ENCODE measurements at regions not wholly inside any gene's neighbourhood (a gene's known extent, or its start where the extent isn't known, plus 50 kb on each side); places are given as distances from the start of the nearest gene placed in this dataset.

DNA sequence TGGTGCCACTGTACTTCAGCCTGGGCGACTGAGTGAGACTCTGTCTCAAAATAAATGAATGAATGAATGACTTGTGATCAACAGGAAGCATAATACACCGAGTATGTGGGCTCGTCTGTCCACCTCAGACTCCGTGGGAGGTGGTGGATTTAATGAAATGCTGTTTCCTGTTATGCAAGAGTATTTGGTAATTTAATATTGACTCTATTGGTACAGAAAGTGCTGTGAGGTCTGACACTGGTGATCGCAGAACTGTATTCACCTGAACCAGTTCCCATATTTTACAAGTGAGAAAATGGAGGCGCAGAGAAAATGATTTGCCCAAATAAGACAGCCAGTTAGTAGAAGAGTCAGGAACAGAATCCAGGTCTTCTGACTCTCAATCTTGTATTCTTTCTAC is 423.3 kb downstream of the RAPGEF2 start:
- no peaks in the 10 kb centered on the region for H3K36me3 ChIP-seq (ENCODE audit: control insufficient read depth in 2 of 2, insufficient read depth in 2 of 2, low read length in 2 of 2)
- no peaks in the 10 kb centered on the region for H3K9me3 ChIP-seq (ENCODE audit: control insufficient read depth in 2 of 2, low read length in 2 of 2)
- H3K4me3 ChIP-seq (ENCODE audit: low read length in 2 of 2), result no peak overlapping the region
- no peaks in the 10 kb centered on the region for H3K27me3 ChIP-seq (ENCODE audit: control insufficient read depth in 1 of 2, insufficient read depth in 2 of 2, low read length in 2 of 2)
- H3K27ac ChIP-seq (ENCODE audit: low read length), result no peak overlapping the region
- H3K9ac ChIP-seq (ENCODE audit: low read length in 2 of 2), result no peak overlapping the region
- H3K4me1 ChIP-seq (ENCODE audit: control insufficient read depth, insufficient read depth, low read length), result no peaks in the 10 kb centered on the region

DNA sequence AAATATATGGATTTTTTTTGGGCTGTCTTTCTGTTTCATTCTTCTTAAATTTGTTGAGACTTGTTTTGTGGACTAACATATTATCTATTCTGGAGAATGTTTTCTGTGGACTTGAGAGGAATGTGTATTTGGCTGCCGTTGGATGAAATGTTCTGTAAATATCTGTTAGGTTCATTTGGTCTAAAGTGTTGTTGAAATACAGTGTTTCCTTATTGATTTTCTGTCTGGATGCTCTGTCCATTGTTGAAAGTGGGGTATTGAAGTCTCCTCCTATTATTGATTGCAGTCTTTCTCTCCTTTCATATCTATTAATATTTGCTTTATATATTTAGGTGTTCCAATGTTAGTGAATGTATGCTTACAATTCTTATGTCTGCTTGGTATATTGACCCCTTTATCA is 431.8 kb downstream of the RAPGEF2 start:
- Histone ChIP-seq H3K4me3 (ENCODE audit: low read length in 2 of 2) (no peak overlapping the region), H3K27ac (ENCODE audit: low read length) (no peak overlapping the region), H3K9me3 (ENCODE audit: control insufficient read depth in 2 of 2, low read length in 2 of 2) (peaks cover 0 to 3% of the 10 kb centered on the region in 2 donors), H3K36me3 (ENCODE audit: control insufficient read depth in 2 of 2, insufficient read depth in 2 of 2, low read length in 2 of 2) (no peaks in the 10 kb centered on the region), H3K9ac (ENCODE audit: low read length in 2 of 2) (no peak overlapping the region), H3K4me1 (ENCODE audit: control insufficient read depth, insufficient read depth, low read length) (no peaks in the 10 kb centered on the region), H3K27me3 (ENCODE audit: control insufficient read depth in 1 of 2, insufficient read depth in 2 of 2, low read length in 2 of 2) (no peaks in the 10 kb centered on the region)

DNA sequence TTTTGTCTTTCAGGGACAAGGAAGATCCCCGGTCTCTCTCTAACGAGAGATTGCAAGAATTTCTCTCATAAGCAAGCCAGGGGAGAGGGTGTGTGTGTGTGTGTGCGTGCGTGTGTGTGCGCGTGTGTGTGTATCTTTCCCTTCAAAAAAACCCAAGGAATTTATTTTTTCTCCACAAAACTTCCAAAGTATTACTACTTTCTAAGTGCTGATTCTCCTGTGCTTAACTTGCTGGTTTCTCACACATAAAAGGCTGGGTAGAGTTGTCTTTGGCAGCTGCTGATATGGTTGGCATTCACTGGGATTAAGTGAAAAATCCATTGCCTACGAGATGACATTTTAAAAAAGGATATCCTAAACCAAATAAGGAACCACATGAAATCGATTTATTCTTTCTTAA is 435.7 kb downstream of the RAPGEF2 start:
- Histone ChIP-seq H3K4me1 (ENCODE audit: control insufficient read depth, insufficient read depth, low read length) (no peaks in the 10 kb centered on the region), H3K27ac (ENCODE audit: low read length) (no peak overlapping the region), H3K27me3 (ENCODE audit: control insufficient read depth in 1 of 2, insufficient read depth in 2 of 2, low read length in 2 of 2) (no peaks in the 10 kb centered on the region), H3K36me3 (ENCODE audit: control insufficient read depth in 2 of 2, insufficient read depth in 2 of 2, low read length in 2 of 2) (no peaks in the 10 kb centered on the region), H3K9ac (ENCODE audit: low read length in 2 of 2) (no peak overlapping the region), H3K9me3 (ENCODE audit: control insufficient read depth in 2 of 2, low read length in 2 of 2) (peaks cover 0 to 3% of the 10 kb centered on the region in 2 donors), H3K4me3 (ENCODE audit: low read length in 2 of 2) (no peak overlapping the region)

DNA sequence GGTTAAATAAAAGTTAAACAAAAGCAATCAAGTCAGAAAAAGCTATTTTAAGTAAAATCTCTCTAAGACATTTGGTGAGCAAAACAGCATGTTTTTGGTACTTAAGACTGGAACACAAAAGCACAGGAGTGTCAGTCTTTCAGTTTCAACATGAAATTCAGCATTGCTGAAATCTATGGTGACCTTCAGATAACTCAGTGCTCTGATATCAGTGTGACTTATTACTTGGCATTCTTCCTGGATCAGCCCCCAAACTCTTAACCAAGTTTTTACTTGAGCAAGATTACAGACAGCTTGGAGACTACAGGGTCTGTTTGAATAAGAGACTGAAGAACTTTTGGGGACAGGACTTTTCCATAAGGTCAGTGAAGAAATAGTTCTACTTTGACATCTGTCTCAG is 437.2 kb downstream of the RAPGEF2 start:
- Histone ChIP-seq H3K27ac (ENCODE audit: low read length) (no peak overlapping the region), H3K4me1 (ENCODE audit: control insufficient read depth, insufficient read depth, low read length) (no peaks in the 10 kb centered on the region), H3K9ac (ENCODE audit: low read length in 2 of 2) (no peak overlapping the region), H3K9me3 (ENCODE audit: control insufficient read depth in 2 of 2, low read length in 2 of 2) (peaks cover 0 to 3% of the 10 kb centered on the region in 2 donors), H3K36me3 (ENCODE audit: control insufficient read depth in 2 of 2, insufficient read depth in 2 of 2, low read length in 2 of 2) (no peaks in the 10 kb centered on the region), H3K27me3 (ENCODE audit: control insufficient read depth in 1 of 2, insufficient read depth in 2 of 2, low read length in 2 of 2) (no peaks in the 10 kb centered on the region), H3K4me3 (ENCODE audit: low read length in 2 of 2) (no peak overlapping the region)

DNA sequence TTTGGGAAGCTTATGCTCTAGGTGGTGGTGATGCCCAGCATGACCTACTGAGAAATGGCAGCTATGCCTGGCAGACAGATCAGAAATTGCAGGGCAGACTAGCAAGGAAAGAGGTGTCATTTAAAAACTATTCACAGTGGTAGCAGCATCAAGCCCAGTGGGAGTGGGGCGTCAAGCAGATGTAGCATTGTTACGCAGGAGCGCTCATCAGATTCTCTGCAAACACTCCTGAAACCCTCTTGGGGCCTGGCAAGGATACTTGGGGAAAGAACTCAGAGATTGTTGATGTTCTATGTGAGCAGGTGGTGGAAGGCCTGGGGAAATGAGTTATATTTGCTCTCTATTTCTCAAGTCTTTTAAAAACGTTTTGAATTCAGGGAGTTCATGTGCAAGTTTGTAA is 437.6 kb downstream of the RAPGEF2 start:
- no peak overlapping the region for H3K27ac ChIP-seq (ENCODE audit: low read length)
- H3K4me1 ChIP-seq (ENCODE audit: control insufficient read depth, insufficient read depth, low read length), result no peaks in the 10 kb centered on the region
- no peaks in the 10 kb centered on the region for H3K27me3 ChIP-seq (ENCODE audit: control insufficient read depth in 1 of 2, insufficient read depth in 2 of 2, low read length in 2 of 2)
- H3K9ac ChIP-seq (ENCODE audit: low read length in 2 of 2), result no peak overlapping the region
- H3K36me3 ChIP-seq (ENCODE audit: control insufficient read depth in 2 of 2, insufficient read depth in 2 of 2, low read length in 2 of 2), result no peaks in the 10 kb centered on the region
- H3K9me3 ChIP-seq (ENCODE audit: control insufficient read depth in 2 of 2, low read length in 2 of 2), result peaks cover 0 to 3% of the 10 kb centered on the region in 2 donors
- no peak overlapping the region for H3K4me3 ChIP-seq (ENCODE audit: low read length in 2 of 2)

DNA sequence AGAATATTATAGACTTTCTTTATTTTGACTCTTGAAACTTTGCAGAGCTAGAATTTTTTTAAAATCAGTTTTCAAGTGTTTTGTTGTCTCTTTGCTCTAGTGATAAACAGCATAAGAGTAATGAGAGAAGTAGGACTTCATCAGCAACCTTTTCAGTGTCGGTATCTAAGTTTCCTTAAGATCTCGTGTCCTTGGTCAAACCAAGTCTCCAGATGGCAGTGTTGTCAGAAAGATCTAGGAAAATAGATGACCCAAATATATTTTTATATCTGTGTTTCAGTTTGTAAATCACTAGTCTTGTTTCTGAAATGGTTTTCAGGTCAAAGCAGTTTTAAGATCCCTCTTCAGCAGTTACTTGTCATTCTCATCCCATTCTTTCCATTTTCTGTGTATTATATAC is 438.3 kb downstream of the RAPGEF2 start:
- Histone ChIP-seq H3K4me3 (ENCODE audit: low read length in 2 of 2) (no peak overlapping the region), H3K36me3 (ENCODE audit: control insufficient read depth in 2 of 2, insufficient read depth in 2 of 2, low read length in 2 of 2) (no peaks in the 10 kb centered on the region), H3K9ac (ENCODE audit: low read length in 2 of 2) (no peak overlapping the region), H3K4me1 (ENCODE audit: control insufficient read depth, insufficient read depth, low read length) (no peaks in the 10 kb centered on the region), H3K27ac (ENCODE audit: low read length) (no peak overlapping the region), H3K27me3 (ENCODE audit: control insufficient read depth in 1 of 2, insufficient read depth in 2 of 2, low read length in 2 of 2) (no peaks in the 10 kb centered on the region), H3K9me3 (ENCODE audit: control insufficient read depth in 2 of 2, low read length in 2 of 2) (no peaks in the 10 kb centered on the region)

DNA sequence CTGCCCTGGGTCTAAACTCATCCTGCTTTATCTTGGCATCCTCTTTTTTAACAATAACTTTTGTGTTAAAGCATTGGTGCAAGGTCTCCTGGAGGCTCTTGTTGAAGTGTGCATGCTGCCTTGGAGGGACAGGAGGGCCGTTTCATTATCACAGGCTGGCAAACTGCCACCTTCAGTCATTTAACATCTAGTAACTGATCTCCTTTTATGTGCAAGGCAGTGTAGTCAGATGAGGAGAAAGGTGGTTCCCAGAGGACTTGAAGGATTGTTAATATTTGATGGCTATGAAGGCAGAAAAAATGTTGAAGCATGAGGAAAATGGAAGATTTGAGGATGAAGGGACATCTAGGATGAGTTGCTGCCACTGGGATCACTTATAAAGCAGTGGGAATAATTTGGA is 439.4 kb downstream of the RAPGEF2 start:
- no peaks in the 10 kb centered on the region for H3K4me1 ChIP-seq (ENCODE audit: control insufficient read depth, insufficient read depth, low read length)
- no peak overlapping the region for H3K27ac ChIP-seq (ENCODE audit: low read length)
- H3K4me3 ChIP-seq (ENCODE audit: low read length in 2 of 2), result no peak overlapping the region
- no peak overlapping the region for H3K9ac ChIP-seq (ENCODE audit: low read length in 2 of 2)
- no peaks in the 10 kb centered on the region for H3K27me3 ChIP-seq (ENCODE audit: control insufficient read depth in 1 of 2, insufficient read depth in 2 of 2, low read length in 2 of 2)
- no peaks in the 10 kb centered on the region for H3K36me3 ChIP-seq (ENCODE audit: control insufficient read depth in 2 of 2, insufficient read depth in 2 of 2, low read length in 2 of 2)
- H3K9me3 ChIP-seq (ENCODE audit: control insufficient read depth in 2 of 2, low read length in 2 of 2), result no peaks in the 10 kb centered on the region

DNA sequence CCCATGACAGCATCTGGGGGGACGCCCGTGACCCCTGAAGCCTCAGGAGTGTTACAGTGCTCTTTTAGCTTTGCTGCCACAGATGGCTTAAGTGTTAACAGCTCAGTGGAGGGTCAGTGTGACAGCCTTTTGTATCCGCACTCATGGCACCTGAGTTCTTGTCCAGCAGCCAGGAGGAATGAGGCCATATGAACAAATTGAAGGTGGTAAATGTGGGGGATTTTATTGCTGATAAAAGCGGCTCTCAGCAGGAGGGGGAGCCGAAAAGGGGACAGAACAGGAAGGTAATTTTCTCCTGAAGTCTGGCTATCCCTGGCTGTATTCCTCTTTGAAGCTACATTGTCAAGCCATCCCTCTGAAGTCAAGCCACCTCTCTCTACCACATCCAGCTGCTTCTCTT is 441.0 kb downstream of the RAPGEF2 start:
- H3K9me3 ChIP-seq (ENCODE audit: control insufficient read depth in 2 of 2, low read length in 2 of 2), result no peaks in the 10 kb centered on the region
- H3K27ac ChIP-seq (ENCODE audit: low read length), result no peak overlapping the region
- no peak overlapping the region for H3K4me3 ChIP-seq (ENCODE audit: low read length in 2 of 2)
- no peaks in the 10 kb centered on the region for H3K36me3 ChIP-seq (ENCODE audit: control insufficient read depth in 2 of 2, insufficient read depth in 2 of 2, low read length in 2 of 2)
- no peak overlapping the region for H3K9ac ChIP-seq (ENCODE audit: low read length in 2 of 2)
- no peaks in the 10 kb centered on the region for H3K27me3 ChIP-seq (ENCODE audit: control insufficient read depth in 1 of 2, insufficient read depth in 2 of 2, low read length in 2 of 2)
- no peaks in the 10 kb centered on the region for H3K4me1 ChIP-seq (ENCODE audit: control insufficient read depth, insufficient read depth, low read length)

DNA sequence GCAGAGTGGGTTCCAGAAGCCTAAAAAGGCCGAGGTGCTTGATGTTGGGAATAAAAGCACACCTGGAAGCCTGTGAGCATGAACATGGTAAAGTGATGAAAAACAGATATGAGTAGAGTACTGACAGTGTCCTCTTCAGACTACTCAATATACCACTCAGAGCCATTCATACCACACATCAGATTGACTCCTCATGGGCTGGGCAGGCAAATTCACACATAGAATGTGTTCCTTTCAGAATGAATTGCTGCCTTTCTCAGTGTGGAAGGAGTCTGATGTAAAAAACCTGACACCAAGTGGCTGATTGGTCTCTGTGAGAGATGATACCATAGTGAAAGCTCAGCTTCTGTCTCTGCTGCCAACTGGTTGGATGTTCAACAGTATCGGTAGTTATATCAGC is 442.7 kb downstream of the RAPGEF2 start:
- no peak overlapping the region for H3K27ac ChIP-seq (ENCODE audit: low read length)
- H3K9ac ChIP-seq (ENCODE audit: low read length in 2 of 2), result no peak overlapping the region
- no peaks in the 10 kb centered on the region for H3K36me3 ChIP-seq (ENCODE audit: control insufficient read depth in 2 of 2, insufficient read depth in 2 of 2, low read length in 2 of 2)
- H3K27me3 ChIP-seq (ENCODE audit: control insufficient read depth in 1 of 2, insufficient read depth in 2 of 2, low read length in 2 of 2), result no peaks in the 10 kb centered on the region
- no peaks in the 10 kb centered on the region for H3K4me1 ChIP-seq (ENCODE audit: control insufficient read depth, insufficient read depth, low read length)
- no peak overlapping the region for H3K4me3 ChIP-seq (ENCODE audit: low read length in 2 of 2)
- no peaks in the 10 kb centered on the region for H3K9me3 ChIP-seq (ENCODE audit: control insufficient read depth in 2 of 2, low read length in 2 of 2)

DNA sequence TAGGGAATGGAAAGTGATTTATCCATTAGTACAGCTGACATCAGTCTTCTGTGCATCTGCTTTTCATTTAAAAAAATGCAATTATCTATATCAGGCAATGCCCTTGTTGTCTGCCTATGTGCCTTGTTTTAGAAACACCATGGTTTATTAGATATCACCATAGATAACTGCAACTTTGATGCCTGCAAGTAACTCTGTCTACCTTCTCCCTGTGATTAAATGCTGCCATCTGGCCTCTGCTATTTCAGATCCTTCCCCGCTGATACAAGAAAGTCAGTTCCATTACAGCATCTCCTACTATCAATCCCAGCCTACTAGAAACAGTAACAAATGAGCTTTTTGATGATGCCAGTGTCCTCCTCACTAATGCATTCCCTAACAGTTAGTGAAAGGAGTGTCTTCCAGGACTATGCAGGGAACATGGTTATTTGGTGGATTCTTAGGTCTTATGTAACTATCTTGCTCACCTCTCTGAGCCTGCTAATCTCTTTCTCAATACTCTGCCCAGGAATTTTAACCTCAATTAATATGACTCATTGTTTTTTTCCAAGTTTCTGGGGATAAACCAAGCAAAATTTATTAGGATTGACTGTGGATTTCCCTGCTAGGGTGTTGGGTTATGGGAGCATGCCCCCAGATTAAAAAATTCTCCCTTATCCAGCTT is 444.9 kb downstream of the RAPGEF2 start:
- Histone ChIP-seq H3K4me1 (ENCODE audit: control insufficient read depth, insufficient read depth, low read length) (no peaks in the 10 kb centered on the region), H3K9ac (ENCODE audit: low read length in 2 of 2) (no peak overlapping the region), H3K4me3 (ENCODE audit: low read length in 2 of 2) (no peak overlapping the region), H3K27ac (ENCODE audit: low read length) (no peak overlapping the region), H3K36me3 (ENCODE audit: control insufficient read depth in 2 of 2, insufficient read depth in 2 of 2, low read length in 2 of 2) (no peaks in the 10 kb centered on the region), H3K9me3 (ENCODE audit: control insufficient read depth in 2 of 2, low read length in 2 of 2) (no peaks in the 10 kb centered on the region), H3K27me3 (ENCODE audit: control insufficient read depth in 1 of 2, insufficient read depth in 2 of 2, low read length in 2 of 2) (no peaks in the 10 kb centered on the region)

DNA sequence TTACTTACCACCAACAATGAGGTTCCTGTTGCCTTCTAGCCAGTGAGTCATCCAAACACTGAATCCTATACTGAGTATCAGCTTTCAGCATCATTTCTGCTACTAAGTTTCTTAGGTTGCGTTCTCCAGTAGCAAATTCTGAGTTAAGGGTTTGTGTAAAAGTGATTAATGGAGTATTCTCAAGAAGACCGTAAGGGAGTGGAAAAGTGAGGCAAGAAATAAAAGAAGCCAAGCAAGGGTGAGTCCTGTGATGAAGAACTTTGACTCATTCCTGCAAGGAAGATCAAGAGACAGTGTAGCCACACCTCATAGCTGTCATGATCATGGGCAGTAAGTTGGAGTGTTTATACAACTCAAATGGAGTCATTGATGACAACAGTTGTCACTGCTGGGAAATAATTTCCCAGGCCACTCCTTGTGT is 446.2 kb downstream of the RAPGEF2 start:
- Histone ChIP-seq H3K4me1 (ENCODE audit: control insufficient read depth, insufficient read depth, low read length) (no peaks in the 10 kb centered on the region), H3K36me3 (ENCODE audit: control insufficient read depth in 2 of 2, insufficient read depth in 2 of 2, low read length in 2 of 2) (no peaks in the 10 kb centered on the region), H3K27me3 (ENCODE audit: control insufficient read depth in 1 of 2, insufficient read depth in 2 of 2, low read length in 2 of 2) (no peaks in the 10 kb centered on the region), H3K9ac (ENCODE audit: low read length in 2 of 2) (no peak overlapping the region), H3K27ac (ENCODE audit: low read length) (no peak overlapping the region), H3K4me3 (ENCODE audit: low read length in 2 of 2) (no peak overlapping the region), H3K9me3 (ENCODE audit: control insufficient read depth in 2 of 2, low read length in 2 of 2) (no peaks in the 10 kb centered on the region)
